Natural killer cell (primary cell): ENCODE measurements at regions not wholly inside any gene's neighbourhood (a gene's known extent, or its start where the extent isn't known, plus 50 kb on each side); places are given as distances from the start of the nearest gene placed in this dataset.

Experiments
- ATAC-seq, 3 donors: fragments of 150-1000 bp in 2 of 3; fragments of 200-7000 bp in 1 of 3; cut with Tn5 transposase; 1 replicate in 1 of 3; 2 replicates in 2 of 3; pipeline ENCODE4 v1.10.0; 2021; ENCODE audit warnings: mild to moderate bottlenecking in 2 of 3, moderate library complexity in 2 of 3
- DNase-seq, 2 donors: peaks; one replicate each; pipeline versions ENCODE4 v3.0.0 to v3.0.0-alpha.2; 2013 to 2021; ENCODE audit warnings: mixed read lengths in 1 of 2
- H3K27ac ChIP-seq: one replicate; pipeline ENCODE4 v1.5.1; 2013; ENCODE audit warnings: mild to moderate bottlenecking, low read length
- H3K27me3 ChIP-seq: one replicate; pipeline ENCODE4 v1.6.1; 2013; ENCODE audit warnings: low read length; ENCODE audit not compliant: control insufficient read depth, insufficient read depth
- H3K36me3 ChIP-seq: one replicate; pipeline ENCODE4 v1.6.1; 2013; ENCODE audit warnings: low read length; ENCODE audit not compliant: control insufficient read depth, insufficient read depth
- H3K4me1 ChIP-seq: one replicate; pipeline ENCODE4 v1.6.1; 2013; ENCODE audit warnings: low read length; ENCODE audit not compliant: control insufficient read depth, insufficient read depth
- H3K4me3 ChIP-seq: one replicate; pipeline ENCODE4 v1.5.1; 2013; ENCODE audit warnings: low read length
- H3K9me3 ChIP-seq: one replicate; pipeline ENCODE4 v1.6.1; 2013; ENCODE audit warnings: low read length; ENCODE audit not compliant: control insufficient read depth, insufficient read depth
- H3K27ac Mint-ChIP-seq, 2 donors: one replicate each; pipeline ENCODE4 v1.8.0; 2022; ENCODE audit warnings: mild to moderate bottlenecking in 2 of 2, mixed read lengths in 2 of 2, moderate library complexity in 1 of 2
- H3K27me3 Mint-ChIP-seq, 2 donors: one replicate each; pipeline ENCODE4 v1.8.0; 2022; ENCODE audit warnings: low read depth in 2 of 2, mixed read lengths in 2 of 2
- H3K36me3 Mint-ChIP-seq: one replicate; pipeline ENCODE4 v1.8.0; 2022; ENCODE audit warnings: mixed read lengths
- H3K4me1 Mint-ChIP-seq, 2 donors: one replicate each; pipeline ENCODE4 v1.8.0; 2022; ENCODE audit warnings: mixed read lengths in 2 of 2
- H3K4me3 Mint-ChIP-seq: one replicate; pipeline ENCODE4 v1.8.0; 2022; ENCODE audit warnings: mild to moderate bottlenecking, moderate library complexity, mixed read lengths
- H3K9me3 Mint-ChIP-seq, 2 donors: one replicate each; pipeline ENCODE4 v1.8.0; 2022; ENCODE audit warnings: mixed read lengths in 2 of 2
- CTCF ChIP-seq: fragments of 200-600 bp; IDR thresholded peaks from one replicate; pipeline ENCODE4 v1.8.0; 2022; ENCODE audit warnings: antibody characterized with exemption
- WGBS: methylation state at CpG from one replicate; pipeline ENCODE4 v1.1.7; 2013; ENCODE audit warnings: missing lambda C conversion rate; ENCODE audit not compliant: insufficient coverage; 5-methylcytosine and 5-hydroxymethylcytosine counted together
- intact Hi-C: fragments of 100-400 bp; cut with micrococcal nuclease; formaldehyde crosslinking; loops from one replicate; pipeline ENCODE4 v1.14.2; 2022

GRCh38 chr7:114843102-114843501, 78.8 kb upstream of the MDFIC start:
- H3K4me3 Mint-ChIP-seq: no peak overlapping the region
- Histone ChIP-seq H3K27ac (no peak overlapping the region), H3K27me3 (no peaks in the 10 kb centered on the region), H3K9me3 (no peaks in the 10 kb centered on the region), H3K36me3 (no peaks in the 10 kb centered on the region), H3K4me3 (no peak overlapping the region), H3K4me1 (no peaks in the 10 kb centered on the region)
- DNase-seq: no peak
- TF ChIP-seq CTCF: no peak
- H3K36me3 Mint-ChIP-seq: no peaks in the 10 kb centered on the region
- H3K4me1 Mint-ChIP-seq: no peaks in the 10 kb centered on the region
- intact Hi-C loops: no loop called here
- no peak overlapping the region for H3K27ac Mint-ChIP-seq
- WGBS: 100% methylated on average over 1 of the region's 3 CpGs
- no peak for ATAC-seq
- peaks cover 3 to 7% of the 10 kb centered on the region in 2 donors for H3K27me3 Mint-ChIP-seq
- H3K9me3 Mint-ChIP-seq: no peaks in the 10 kb centered on the region

- H3K27me3 ChIP-seq: no peaks in the 10 kb centered on the region
- no peak for DNase-seq
- H3K4me1 ChIP-seq: no peaks in the 10 kb centered on the region
- no CpG with 5 or more reads among the region's 3 CpGs for WGBS
- no peak for TF ChIP-seq CTCF
- H3K4me1 Mint-ChIP-seq: no peaks in the 10 kb centered on the region
- ATAC-seq: no peak
- H3K27me3 Mint-ChIP-seq: peaks cover 0 to 2% of the 10 kb centered on the region in 2 donors
- no peaks in the 10 kb centered on the region for H3K36me3 ChIP-seq
- H3K27ac ChIP-seq: no peak overlapping the region
- no peak overlapping the region for H3K27ac Mint-ChIP-seq
- no peaks in the 10 kb centered on the region for H3K9me3 ChIP-seq
- H3K4me3 Mint-ChIP-seq: no peak overlapping the region
- H3K9me3 Mint-ChIP-seq: no peaks in the 10 kb centered on the region
- no peak overlapping the region for H3K4me3 ChIP-seq
- intact Hi-C loops: no loop called here
- no peaks in the 10 kb centered on the region for H3K36me3 Mint-ChIP-seq
Measured at GRCh38 chr7:114851406-114852061, 70.4 kb upstream of the MDFIC start.

- no peaks in the 10 kb centered on the region for H3K9me3 Mint-ChIP-seq
- Histone ChIP-seq H3K4me1 (no peaks in the 10 kb centered on the region), H3K4me3 (no peak overlapping the region), H3K9me3 (no peaks in the 10 kb centered on the region), H3K27me3 (no peaks in the 10 kb centered on the region), H3K27ac (no peak overlapping the region), H3K36me3 (no peaks in the 10 kb centered on the region)
- H3K4me1 Mint-ChIP-seq: no peaks in the 10 kb centered on the region
- intact Hi-C loops: no loop called here
- TF ChIP-seq CTCF: no peak
- DNase-seq (no peak), ATAC-seq (no peak)
- no peak overlapping the region for H3K27ac Mint-ChIP-seq
- H3K36me3 Mint-ChIP-seq: no peaks in the 10 kb centered on the region
- peaks cover 1 to 2% of the 10 kb centered on the region in 2 donors for H3K27me3 Mint-ChIP-seq
- no peak overlapping the region for H3K4me3 Mint-ChIP-seq
Measured at GRCh38 chr7:114852293-114852692, 69.6 kb upstream of the MDFIC start.

GRCh38 chr7:114853189-114853588, 68.7 kb upstream of the MDFIC start:
- ATAC-seq (no peak), DNase-seq (no peak)
- H3K4me1 Mint-ChIP-seq: no peaks in the 10 kb centered on the region
- Histone ChIP-seq H3K9me3 (no peaks in the 10 kb centered on the region), H3K4me3 (no peak overlapping the region), H3K27ac (no peak overlapping the region), H3K27me3 (no peaks in the 10 kb centered on the region), H3K36me3 (no peaks in the 10 kb centered on the region), H3K4me1 (no peaks in the 10 kb centered on the region)
- no peak for TF ChIP-seq CTCF
- H3K27ac Mint-ChIP-seq: no peak overlapping the region
- H3K4me3 Mint-ChIP-seq: no peak overlapping the region
- intact Hi-C loops: no loop called here
- WGBS: 79% methylated on average over 4 of the region's 4 CpGs
- no peaks in the 10 kb centered on the region for H3K36me3 Mint-ChIP-seq
- H3K27me3 Mint-ChIP-seq: peaks cover 5 to 10% of the 10 kb centered on the region in 2 donors
- no peaks in the 10 kb centered on the region for H3K9me3 Mint-ChIP-seq
